Middle frontal gyrus (tissue), 1 donor: ENCODE measurements at regions not wholly inside any gene's neighbourhood (a gene's known extent, or its start where the extent isn't known, plus 50 kb on each side); places are given as distances from the start of the nearest gene placed in this dataset.

Experiments used
- DNase-seq: peaks from one replicate; pipeline ENCODE4 v3.0.0-alpha.2; 2015; ENCODE audit warnings: low spot score; ENCODE audit errors: extremely low spot score

- DNase-seq = no peak
Measured at GRCh38 chr18:51813740-51814139, 526.3 kb upstream of the DCC start.

DNA sequence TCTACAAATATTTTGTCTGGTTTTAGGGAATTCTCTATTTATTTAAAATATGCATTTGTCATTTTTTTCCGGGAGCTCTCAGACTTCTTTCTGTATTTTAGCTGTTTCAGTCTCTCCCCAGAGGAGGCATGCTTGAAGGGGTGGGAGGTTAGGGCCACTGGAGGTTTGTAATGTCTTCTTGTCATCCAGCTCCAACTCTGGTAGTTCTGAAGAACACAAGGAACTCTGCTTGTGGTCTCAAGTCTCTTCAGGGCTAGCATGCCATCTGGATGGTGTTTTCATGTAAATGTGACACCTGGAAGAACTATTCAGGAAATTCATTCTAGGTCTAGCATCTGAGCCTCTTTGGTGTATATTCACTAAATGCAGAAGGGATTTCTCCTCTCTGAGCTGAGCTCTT, 518.4 kb upstream of the DCC start:
- DNase-seq = no peak

DNA sequence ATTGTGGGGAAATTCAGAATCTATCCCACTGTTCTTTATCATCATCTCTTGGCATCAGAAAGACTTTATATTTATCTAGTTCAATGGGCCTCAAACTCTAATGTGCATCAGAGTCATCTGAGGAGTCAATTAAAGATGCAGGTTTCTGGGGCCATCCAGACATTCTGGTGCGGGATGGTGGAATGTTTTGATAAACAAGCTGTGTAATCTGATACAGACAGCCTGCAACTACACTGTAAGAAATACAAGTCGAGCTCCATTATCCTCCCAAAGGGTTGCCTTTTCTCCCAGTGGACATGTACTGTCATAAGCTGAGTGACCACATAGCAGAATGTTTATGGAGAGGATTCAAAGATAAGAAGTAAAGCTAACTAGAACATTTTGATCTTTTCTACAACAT, 515.3 kb upstream of the DCC start:
- no peak for DNase-seq

GRCh38 chr18:51833850-51834249, 506.1 kb upstream of the DCC start:
- DNase-seq = no peak

GRCh38 chr18:51848702-51849101, 491.3 kb upstream of the DCC start:
- DNase-seq = no peak

DNA sequence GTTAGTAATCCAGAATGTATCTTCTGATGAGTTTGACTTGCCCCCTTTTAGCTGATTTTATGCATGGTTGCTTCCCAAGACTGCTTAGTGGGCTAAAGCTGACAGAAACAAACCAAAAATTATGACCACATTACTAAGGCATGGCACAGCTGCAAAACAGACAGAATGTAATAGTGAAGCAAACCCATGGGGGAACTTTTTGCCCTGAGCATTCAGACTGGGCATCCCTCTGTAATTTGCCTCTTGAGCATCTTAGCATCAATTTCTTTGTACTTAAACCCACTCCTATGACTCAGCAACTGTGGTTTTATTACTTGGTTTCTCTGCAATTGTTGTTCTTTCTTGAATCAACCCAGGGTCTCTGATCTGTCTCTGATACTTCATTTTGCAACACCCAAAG, 487.3 kb upstream of the DCC start:
- DNase-seq = no peak

- no peak for DNase-seq
Measured at GRCh38 chr18:51857989-51858388, 482.0 kb upstream of the DCC start.

GRCh38 chr18:51861046-51861445, 479.0 kb upstream of the DCC start:
- DNase-seq = no peak

DNA sequence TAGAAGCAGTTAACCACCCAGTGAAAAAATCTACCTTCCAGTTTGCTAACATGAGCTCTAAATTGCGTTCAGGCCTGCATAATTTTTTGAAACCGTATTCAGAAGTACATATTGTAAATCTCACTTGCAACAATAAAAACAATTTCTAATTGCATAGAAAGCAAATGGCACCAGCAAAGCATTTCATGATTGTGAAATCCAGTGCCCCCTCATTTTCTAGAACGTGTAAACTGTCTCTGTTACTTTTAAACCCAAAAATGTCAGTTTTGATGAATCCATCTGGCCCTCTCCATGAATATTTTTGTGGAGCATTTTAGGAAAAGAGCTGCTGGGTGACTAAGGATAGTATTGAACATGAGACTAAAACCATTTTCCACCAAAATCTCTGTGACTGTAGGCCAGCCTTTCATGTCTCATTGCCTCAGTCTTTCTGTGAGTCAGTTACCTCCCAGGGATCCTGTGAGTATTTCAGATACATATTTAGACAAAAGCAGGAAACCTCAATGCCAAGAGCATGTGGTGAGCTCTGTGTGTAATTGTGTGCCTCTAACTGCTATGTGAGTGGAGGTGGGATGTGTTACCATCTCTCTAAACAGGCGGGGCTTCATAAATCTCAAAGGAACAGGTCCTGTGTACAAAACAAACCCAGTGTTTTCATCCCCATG, 477.8 kb upstream of the DCC start:
- DNase-seq = no peak

GRCh38 chr18:51864219-51864965, 475.6 kb upstream of the DCC start:
- no peak for DNase-seq

- DNase-seq = no peak
Measured at GRCh38 chr18:51865538-51865937, 474.5 kb upstream of the DCC start.

- no peak for DNase-seq
Measured at GRCh38 chr18:51867767-51868166, 472.2 kb upstream of the DCC start.

- DNase-seq = no peak
Measured at GRCh38 chr18:51878724-51879123, 461.3 kb upstream of the DCC start.

GRCh38 chr18:51879329-51879728, 460.7 kb upstream of the DCC start:
- DNase-seq = no peak

DNA sequence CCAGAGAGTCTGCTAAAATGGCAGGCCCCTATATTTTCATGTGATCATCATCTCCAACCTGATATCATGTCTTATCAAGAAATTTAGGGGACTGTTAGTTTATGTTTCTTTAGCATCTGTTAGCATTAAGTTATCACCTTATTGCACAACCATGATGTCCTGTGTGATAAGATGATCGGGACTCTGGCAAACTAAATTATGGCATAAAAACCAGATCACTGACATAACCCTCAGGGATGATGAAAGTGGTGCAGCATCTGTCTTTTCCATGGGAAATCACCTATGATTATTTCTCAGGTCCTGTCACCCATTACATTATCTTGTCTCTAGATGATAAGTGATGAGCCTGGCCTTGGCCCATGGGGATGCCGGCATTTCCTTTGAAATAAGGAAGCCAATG, 458.6 kb upstream of the DCC start:
- DNase-seq = no peak

GRCh38 chr18:51884039-51884438, 456.0 kb upstream of the DCC start:
- DNase-seq = no peak

DNA sequence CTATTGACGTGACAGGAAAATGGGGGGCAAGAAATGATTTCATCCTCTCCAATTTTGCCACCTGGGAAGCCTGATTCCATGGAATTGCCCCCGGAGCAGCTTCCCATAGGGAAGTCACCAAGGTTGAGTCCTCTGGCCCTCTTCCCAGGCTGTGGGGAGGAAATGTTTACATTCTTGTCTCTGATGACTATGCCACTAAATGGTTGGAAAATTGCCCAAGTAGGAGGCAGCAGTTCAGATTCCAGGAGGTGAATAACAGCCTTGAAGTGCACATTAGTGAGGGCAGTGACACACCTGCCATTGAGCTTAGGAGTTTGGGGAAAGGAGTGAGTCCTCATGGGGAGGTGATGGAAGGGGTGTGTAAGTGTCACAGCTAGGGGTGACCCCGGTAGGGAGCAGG, 449.2 kb upstream of the DCC start:
- DNase-seq = no peak

DNA sequence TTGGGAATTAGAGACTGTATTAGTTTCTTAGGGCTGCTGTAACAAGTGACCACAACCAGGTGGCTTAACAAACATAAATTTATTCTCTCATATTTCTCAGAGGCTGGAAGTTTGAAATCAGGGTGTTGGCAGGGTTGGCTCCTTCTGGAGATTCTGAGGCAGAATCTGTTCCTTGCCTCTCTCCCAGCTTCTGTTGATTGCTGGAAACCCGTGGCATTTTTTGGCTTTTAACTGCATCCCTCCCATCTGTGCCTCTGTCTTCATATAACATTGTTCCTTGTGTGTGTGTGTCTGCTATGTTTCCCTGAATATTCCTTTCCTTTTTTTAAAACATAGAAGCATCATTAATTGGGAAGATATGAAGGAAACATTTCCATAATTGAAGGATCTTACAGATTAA, 448.1 kb upstream of the DCC start:
- DNase-seq = no peak

DNA sequence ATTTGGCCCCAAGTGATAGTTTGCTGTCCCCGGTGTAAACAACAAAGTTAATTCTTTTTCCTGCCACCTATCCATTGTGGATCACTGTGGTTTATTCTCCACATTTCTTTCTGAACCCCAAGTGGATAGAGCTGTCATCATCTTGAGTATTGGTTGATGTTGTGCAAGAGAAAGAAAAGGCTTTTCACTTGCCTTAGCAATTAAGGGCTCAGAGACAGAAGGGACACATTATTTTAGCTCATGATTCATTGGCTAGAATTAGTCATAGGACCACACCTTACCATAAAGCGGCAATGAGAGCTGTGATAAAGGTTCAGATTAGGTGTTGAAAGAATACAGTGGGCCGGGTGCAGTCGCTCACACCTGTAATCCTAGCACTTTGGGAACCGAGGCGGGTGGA, 442.1 kb upstream of the DCC start:
- no peak for DNase-seq

DNA sequence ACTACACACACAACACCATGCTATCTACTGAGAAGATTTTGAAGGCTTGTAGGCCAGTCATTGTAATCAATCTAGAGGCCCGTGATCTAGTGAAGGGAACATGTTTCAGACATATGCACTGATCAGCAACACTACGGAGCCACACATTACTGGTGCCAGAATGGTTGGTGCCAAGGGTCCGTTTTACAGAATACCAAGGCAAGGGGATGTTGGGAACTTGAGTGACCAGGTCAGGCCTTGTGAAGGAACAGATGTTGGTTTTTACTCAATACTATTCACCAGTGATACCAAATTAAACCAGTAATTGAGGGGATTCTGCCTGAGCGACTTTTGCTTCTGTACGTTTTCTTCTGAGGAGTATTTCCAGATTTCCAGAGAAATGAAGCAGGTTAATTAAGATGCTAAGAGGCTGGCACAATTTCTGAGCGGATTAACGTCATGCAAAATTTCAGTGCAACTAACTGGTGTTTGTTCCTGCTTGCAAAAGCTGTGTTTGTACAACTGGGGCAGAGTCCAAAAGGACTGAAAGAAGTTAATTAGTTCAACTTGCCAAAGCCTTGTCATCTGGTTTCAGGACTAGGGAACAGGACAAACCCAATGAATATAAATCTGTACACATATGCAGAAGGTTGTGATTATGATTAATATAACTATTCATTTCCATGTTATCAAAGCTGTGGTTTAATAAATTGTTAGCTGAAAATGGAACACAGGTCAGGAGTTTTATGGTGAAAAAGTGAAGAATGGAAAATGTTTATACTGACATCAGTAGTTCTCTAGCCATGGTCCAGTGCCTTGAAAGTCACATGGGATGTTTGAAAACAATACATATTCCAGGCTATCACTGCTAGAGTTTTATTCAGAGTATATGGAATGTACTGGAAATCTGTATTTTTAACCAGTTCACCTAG, 432.1 kb upstream of the DCC start:
- DNase-seq = no peak

GRCh38 chr18:51908598-51908944, 431.4 kb upstream of the DCC start:
- DNase-seq = no peak

GRCh38 chr18:51911584-51911983, 428.4 kb upstream of the DCC start:
- no peak for DNase-seq
